Gastroesophageal sphincter (tissue), 4 donors: ENCODE measurements at regions not wholly inside any gene's neighbourhood (a gene's known extent, or its start where the extent isn't known, plus 50 kb on each side); places are given as distances from the start of the nearest gene placed in this dataset.

Experiments
- ATAC-seq: fragments of 150-250 bp; one replicate; pipeline ENCODE4 v1.9.1; 2016; ENCODE audit warnings: mild to moderate bottlenecking, moderate library complexity
- H3K27ac ChIP-seq, 4 donors: fragments of 200-600 bp; sonication (generic) in 3 of 4; 1 replicate in 3 of 4; 2 replicates in 1 of 4; pipeline ENCODE4 v1.5.1; 2016 to 2019
- H3K27me3 ChIP-seq: fragments of 200-600 bp; sonication (generic); one replicate; pipeline ENCODE4 v1.5.1; 2019
- H3K36me3 ChIP-seq, 2 donors: fragments of 200-600 bp; sonication (generic); one replicate each; pipeline ENCODE4 v1.5.1; 2019; ENCODE audit warnings: control low read depth in 1 of 2
- H3K4me1 ChIP-seq, 3 donors: fragments of 200-600 bp; sonication (generic); 1 replicate in 2 of 3; 2 replicates in 1 of 3; pipeline ENCODE4 v1.5.1; 2016 to 2019; ENCODE audit warnings: control low read depth in 2 of 3
- H3K4me3 ChIP-seq, 2 donors: fragments of 200-600 bp; sonication (generic); one replicate each; pipeline ENCODE4 v1.5.1; 2019; ENCODE audit warnings: mild to moderate bottlenecking in 1 of 2, moderate library complexity in 1 of 2
- H3K9me3 ChIP-seq, 3 donors: fragments of 200-600 bp; sonication (generic); one replicate each; pipeline ENCODE4 v1.5.1; 2017 to 2019; ENCODE audit warnings: control low read depth in 2 of 3
- CTCF ChIP-seq, 4 experiments: fragments of 200-600 bp in 2 of 4; fragments of 450-650 bp in 2 of 4; sonication (generic) in 1 of 4; IDR thresholded peaks; one replicate each; pipeline ENCODE4 v1.5.1; 2017 to 2019; ENCODE audit warnings: antibody characterized with exemption in 4 of 4, mild to moderate bottlenecking in 2 of 4, moderate library complexity in 2 of 4
- EP300 ChIP-seq: sonication (generic); formaldehyde crosslinking; IDR thresholded peaks from one replicate; pipeline ENCODE4 v1.6.1; 2017; ENCODE audit warnings: antibody characterized with exemption, mild to moderate bottlenecking
- POLR2A ChIP-seq, 2 donors: fragments of 450-650 bp; IDR thresholded peaks; one replicate each; pipeline ENCODE4 v1.6.1; 2017; ENCODE audit warnings: antibody characterized with exemption in 2 of 2, mild to moderate bottlenecking in 2 of 2, moderate library complexity in 1 of 2
- POLR2AphosphoS5 ChIP-seq: sonication (generic); formaldehyde crosslinking; IDR thresholded peaks from one replicate; pipeline ENCODE4 v1.6.1; 2017; ENCODE audit warnings: antibody characterized with exemption
- WGBS, 2 donors: methylation state at CpG; one replicate each; pipeline ENCODE4 v1.1.5; 2018; ENCODE audit warnings: low coverage in 1 of 2; 5-methylcytosine and 5-hydroxymethylcytosine counted together

GRCh38 chr10:113226399-113226798 lies 276.4 kb downstream of the TCF7L2 start:
- TF ChIP-seq POLR2A (IDR thresholded peaks at IDR 0.05) (no peak), EP300 (no peak), CTCF (IDR thresholded peaks at IDR 0.05) (no peak), POLR2AphosphoS5 (no peak)
- Histone ChIP-seq H3K4me3 (no peak overlapping the region), H3K4me1 (no peaks in the 10 kb centered on the region), H3K27me3 (no peaks in the 10 kb centered on the region), H3K27ac (no peak overlapping the region), H3K36me3 (no peaks in the 10 kb centered on the region), H3K9me3 (no peaks in the 10 kb centered on the region)
- no peak for ATAC-seq
- WGBS, 2 donors: 71 to 100% methylated on average over 6 to 8 of the region's 8 CpGs

- no peaks in the 10 kb centered on the region for H3K36me3 ChIP-seq
- no peaks in the 10 kb centered on the region for H3K9me3 ChIP-seq
- H3K27ac ChIP-seq: no peak overlapping the region
- ATAC-seq: no peak
- TF ChIP-seq POLR2AphosphoS5 (no peak), EP300 (no peak), CTCF (IDR thresholded peaks at IDR 0.05) (no peak), POLR2A (IDR thresholded peaks at IDR 0.05) (no peak)
- no peaks in the 10 kb centered on the region for H3K4me1 ChIP-seq
- H3K4me3 ChIP-seq: no peak overlapping the region
- no peaks in the 10 kb centered on the region for H3K27me3 ChIP-seq
- 70 to 74% methylated on average over 7 to 8 of the region's 8 CpGs for WGBS, 2 donors
These were observed 276.9 kb downstream of the TCF7L2 start for GRCh38 chr10:113226831-113227445.

- 77 to 78% methylated on average over 3 to 7 of the region's 7 CpGs for WGBS, 2 donors
- TF ChIP-seq POLR2AphosphoS5 (no peak), POLR2A (IDR thresholded peaks at IDR 0.05) (no peak), CTCF (IDR thresholded peaks at IDR 0.05) (no peak), EP300 (no peak)
These were observed 278.5 kb downstream of the TCF7L2 start for GRCh38 chr10:113228530-113228929.

GRCh38 chr10:113230011-113230610 lies 280.1 kb downstream of the TCF7L2 start:
- H3K36me3 ChIP-seq: no peaks in the 10 kb centered on the region
- H3K4me1 ChIP-seq: no peaks in the 10 kb centered on the region
- H3K27me3 ChIP-seq: no peaks in the 10 kb centered on the region
- no peaks in the 10 kb centered on the region for H3K9me3 ChIP-seq
- ATAC-seq: no peak
- H3K27ac ChIP-seq: no peak overlapping the region
- WGBS, 2 donors: 25 to 41% methylated on average over 5 to 6 of the region's 6 CpGs
- TF ChIP-seq POLR2A (IDR thresholded peaks at IDR 0.05) (no peak), CTCF (IDR thresholded peaks at IDR 0.05) (no peak), EP300 (no peak)
- no peak overlapping the region for H3K4me3 ChIP-seq

More at GRCh38 chr10:113228530-113228929, 278.5 kb downstream of the TCF7L2 start:
- H3K27me3 ChIP-seq: no peaks in the 10 kb centered on the region
- H3K4me3 ChIP-seq: no peak overlapping the region
- H3K9me3 ChIP-seq: no peaks in the 10 kb centered on the region
- ATAC-seq: no peak
- no peaks in the 10 kb centered on the region for H3K36me3 ChIP-seq
- no peaks in the 10 kb centered on the region for H3K4me1 ChIP-seq
- H3K27ac ChIP-seq: no peak overlapping the region

- H3K9me3 ChIP-seq: no peaks in the 10 kb centered on the region
- WGBS, 2 donors: 78 to 84% methylated on average over 3 to 5 of the region's 5 CpGs
- H3K4me1 ChIP-seq: no peaks in the 10 kb centered on the region
- H3K4me3 ChIP-seq: no peak overlapping the region
- H3K27ac ChIP-seq: no peak overlapping the region
- no peak for ATAC-seq
- H3K27me3 ChIP-seq: no peaks in the 10 kb centered on the region
- no peaks in the 10 kb centered on the region for H3K36me3 ChIP-seq
- TF ChIP-seq POLR2AphosphoS5 (no peak), POLR2A (IDR thresholded peaks at IDR 0.05) (no peak), CTCF (IDR thresholded peaks at IDR 0.05) (no peak), EP300 (no peak)
These were observed 283.0 kb downstream of the TCF7L2 start for GRCh38 chr10:113232928-113233511.
